IPS-15b (cell line): ENCODE measurements at regions not wholly inside any gene's neighbourhood (a gene's known extent, or its start where the extent isn't known, plus 50 kb on each side); places are given as distances from the start of the nearest gene placed in this dataset.
"Not testable (repeated sequence)": the region's sequence is repeated elsewhere in the genome, so short reads cannot be mapped to it uniquely, and the experiment has no call there.

Experiments
- H3K27me3 ChIP-seq: one replicate; pipeline ENCODE4 v1.6.1; 2013; ENCODE audit warnings: low read length; ENCODE audit not compliant: control insufficient read depth, insufficient read depth
- H3K36me3 ChIP-seq: one replicate; pipeline ENCODE4 v1.6.1; 2013; ENCODE audit warnings: low read length; ENCODE audit not compliant: control insufficient read depth, insufficient read depth
- H3K4me1 ChIP-seq: one replicate; pipeline ENCODE4 v1.6.1; 2013; ENCODE audit warnings: mild to moderate bottlenecking, low read length; ENCODE audit not compliant: control insufficient read depth, insufficient read depth
- H3K4me3 ChIP-seq: one replicate; pipeline ENCODE4 v1.5.1; 2013; ENCODE audit warnings: low read depth, low read length
- H3K9ac ChIP-seq: one replicate; pipeline ENCODE4 v1.6.1; 2013; ENCODE audit warnings: low read depth, mild to moderate bottlenecking, low read length
- H3K9me3 ChIP-seq: one replicate; pipeline ENCODE4 v1.6.1; 2013; ENCODE audit warnings: mild to moderate bottlenecking, low read length; ENCODE audit not compliant: control insufficient read depth, insufficient read depth

- Histone ChIP-seq H3K9me3 (no peaks in the 10 kb centered on the region), H3K4me3 (no peak overlapping the region), H3K4me1 (no peaks in the 10 kb centered on the region), H3K27me3 (no peaks in the 10 kb centered on the region), H3K36me3 (no peaks in the 10 kb centered on the region), H3K9ac (no peak overlapping the region)
These were observed 115.5 kb upstream of the NCAM2 start for GRCh38 chr21:20882462-20883407.

DNA sequence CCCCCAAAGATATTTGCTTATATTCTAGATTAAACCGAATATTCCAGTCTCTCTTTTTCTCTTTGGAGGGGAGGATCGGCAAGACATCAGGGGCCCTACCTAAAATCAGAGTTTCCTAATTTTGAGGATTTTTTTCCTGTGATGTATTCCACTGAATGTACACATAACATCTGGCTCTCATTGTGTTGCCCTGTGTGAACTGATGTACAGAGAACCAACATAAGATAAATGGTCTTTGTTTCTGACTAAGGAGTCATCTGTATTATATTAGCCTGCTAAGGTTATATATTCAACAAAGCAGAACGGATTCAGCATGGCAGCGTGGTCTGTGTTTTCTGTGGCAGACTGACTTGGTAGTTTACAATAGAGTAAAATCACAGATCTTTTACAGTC lies 114.8 kb upstream of the NCAM2 start:
- Histone ChIP-seq H3K9me3 (no peaks in the 10 kb centered on the region), H3K9ac (no peak overlapping the region), H3K27me3 (no peaks in the 10 kb centered on the region), H3K36me3 (no peaks in the 10 kb centered on the region), H3K4me1 (no peaks in the 10 kb centered on the region), H3K4me3 (no peak overlapping the region)

GRCh38 chr21:20902511-20902910 lies 95.7 kb upstream of the NCAM2 start:
- Histone ChIP-seq H3K9me3 (no peaks in the 10 kb centered on the region), H3K9ac (no peak overlapping the region), H3K4me1 (no peaks in the 10 kb centered on the region), H3K27me3 (no peaks in the 10 kb centered on the region), H3K36me3 (no peaks in the 10 kb centered on the region), H3K4me3 (no peak overlapping the region)

DNA sequence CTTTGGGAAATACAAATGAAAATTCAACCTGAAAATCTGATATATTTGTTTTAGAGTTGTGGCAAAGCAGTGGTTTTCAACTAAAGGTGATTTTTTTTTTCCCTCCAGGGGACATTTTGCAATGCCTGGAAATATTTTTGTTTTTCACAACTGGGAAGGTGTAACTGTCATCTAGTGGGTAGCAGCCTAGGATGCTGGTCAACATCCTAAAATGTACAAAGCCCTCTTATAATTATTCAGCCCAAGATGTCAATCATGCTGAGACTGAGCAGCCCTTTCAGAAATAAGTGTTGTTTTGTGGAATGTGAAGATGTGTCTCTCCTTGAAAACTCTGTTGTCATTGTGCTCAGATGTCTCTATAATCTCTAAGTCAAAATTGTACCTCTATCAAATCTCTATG lies 95.2 kb upstream of the NCAM2 start:
- Histone ChIP-seq H3K36me3 (no peaks in the 10 kb centered on the region), H3K27me3 (no peaks in the 10 kb centered on the region), H3K4me3 (no peak overlapping the region), H3K9me3 (no peaks in the 10 kb centered on the region), H3K4me1 (no peaks in the 10 kb centered on the region), H3K9ac (no peak overlapping the region)

DNA sequence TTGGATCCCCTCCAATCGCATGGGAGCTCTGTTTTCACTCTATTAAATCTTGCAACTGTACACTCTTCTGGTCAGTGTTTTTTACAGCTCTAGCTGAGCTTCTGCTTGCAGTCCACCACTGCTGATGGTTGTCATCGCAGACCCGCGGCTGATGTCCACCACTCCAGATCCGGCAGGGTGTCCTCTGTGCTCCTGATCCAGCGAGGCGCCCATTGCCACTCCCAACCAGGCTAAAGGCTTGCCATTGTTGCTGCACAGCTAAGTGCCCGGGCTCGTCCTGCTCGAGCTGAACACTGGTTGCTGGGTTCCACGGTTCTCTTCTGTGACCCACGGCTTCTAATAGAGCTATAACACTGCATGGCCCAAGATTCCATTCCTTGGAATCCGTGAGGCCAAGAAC lies 70.7 kb upstream of the NCAM2 start:
- H3K36me3 ChIP-seq, H3K4me3 ChIP-seq, H3K9me3 ChIP-seq, H3K4me1 ChIP-seq, H3K9ac ChIP-seq, H3K27me3 ChIP-seq: not testable (repeated sequence)

- no peak overlapping the region for H3K4me3 ChIP-seq
- no peaks in the 10 kb centered on the region for H3K36me3 ChIP-seq
- no peaks in the 10 kb centered on the region for H3K27me3 ChIP-seq
- H3K4me1 ChIP-seq: no peaks in the 10 kb centered on the region
- no peaks in the 10 kb centered on the region for H3K9me3 ChIP-seq
- H3K9ac ChIP-seq: no peak overlapping the region
These were observed 55.7 kb upstream of the NCAM2 start for GRCh38 chr21:20942523-20942922.

- H3K4me1 ChIP-seq: no peaks in the 10 kb centered on the region
- H3K4me3 ChIP-seq: no peak overlapping the region
- H3K27me3 ChIP-seq: no peaks in the 10 kb centered on the region
- H3K9me3 ChIP-seq: no peaks in the 10 kb centered on the region
- no peaks in the 10 kb centered on the region for H3K36me3 ChIP-seq
- no peak overlapping the region for H3K9ac ChIP-seq
These were observed 54.6 kb upstream of the NCAM2 start for GRCh38 chr21:20943561-20943997.

DNA sequence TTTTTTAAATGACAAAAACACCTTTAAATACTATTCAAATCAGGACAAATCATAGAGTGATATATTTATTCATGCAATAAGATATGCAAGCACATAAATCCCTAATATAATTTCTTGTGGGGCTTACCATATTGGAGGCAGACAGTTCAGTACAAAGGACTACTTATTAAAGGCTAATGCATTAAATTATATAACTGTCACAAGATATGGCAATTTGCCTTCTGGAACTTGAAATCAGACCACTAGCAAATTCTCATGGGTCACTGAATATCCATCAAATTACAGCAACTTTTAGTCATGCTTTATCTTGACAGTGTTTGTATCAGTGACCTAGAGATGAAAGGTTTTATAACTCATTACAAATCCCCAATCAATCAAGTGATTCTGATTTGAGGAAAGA lies 54.1 kb upstream of the NCAM2 start:
- no peaks in the 10 kb centered on the region for H3K4me1 ChIP-seq
- H3K36me3 ChIP-seq: no peaks in the 10 kb centered on the region
- no peak overlapping the region for H3K4me3 ChIP-seq
- no peak overlapping the region for H3K9ac ChIP-seq
- H3K9me3 ChIP-seq: no peaks in the 10 kb centered on the region
- no peaks in the 10 kb centered on the region for H3K27me3 ChIP-seq

DNA sequence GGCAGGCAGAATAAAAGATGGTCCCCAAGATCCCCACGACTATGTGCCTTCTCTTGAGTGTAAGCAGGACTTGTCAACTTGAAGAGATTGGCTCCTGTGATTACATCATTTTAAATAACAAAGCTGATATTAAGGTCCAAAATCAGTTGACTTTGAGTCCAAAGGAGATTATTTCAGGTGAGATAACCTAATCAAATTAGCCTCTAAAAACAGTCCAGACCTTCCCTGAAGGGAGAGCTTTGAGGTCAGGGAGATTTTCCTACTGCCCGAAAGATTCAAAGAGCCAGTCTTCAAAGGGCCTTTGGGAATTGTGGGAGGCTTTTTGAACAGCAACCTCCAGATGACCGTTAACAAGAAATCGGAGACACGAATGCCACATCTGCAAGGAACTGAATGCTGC lies 51.5 kb upstream of the NCAM2 start:
- H3K27me3 ChIP-seq: no peaks in the 10 kb centered on the region
- no peaks in the 10 kb centered on the region for H3K4me1 ChIP-seq
- no peaks in the 10 kb centered on the region for H3K36me3 ChIP-seq
- no peak overlapping the region for H3K4me3 ChIP-seq
- no peaks in the 10 kb centered on the region for H3K9me3 ChIP-seq
- H3K9ac ChIP-seq: no peak overlapping the region
